ENCODE measurements at regions not wholly inside any gene's neighbourhood (a gene's known extent, or its start where the extent isn't known, plus 50 kb on each side); places are given as distances from the start of the nearest gene placed in this dataset.

DNA sequence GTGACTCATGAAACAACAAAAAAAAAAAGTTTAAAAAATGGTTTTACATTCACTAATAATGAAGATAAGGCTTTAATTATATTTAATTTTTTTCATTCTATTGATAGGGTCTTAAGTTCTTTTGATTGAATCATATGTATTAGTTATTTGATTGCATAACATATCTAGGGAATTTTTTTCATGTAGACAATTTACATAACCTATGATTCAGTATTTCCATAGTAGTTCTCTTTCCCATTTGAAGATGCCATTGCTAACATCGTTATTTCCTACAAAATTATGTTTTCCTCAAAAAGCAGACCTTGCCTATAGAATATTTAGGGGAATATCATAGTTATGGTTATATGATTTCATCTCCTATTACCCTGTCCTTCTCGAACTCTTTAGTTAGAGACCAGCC lies 463.4 kb downstream of the TFAP2B start:
- POLR2A ChIA-PET = no interaction called here
- CTCF ChIA-PET = no interaction called here
- no peak for DNase-seq (ENCODE audit: extremely low spot score)
- no peak for TF ChIP-seq CTBP1 (IDR thresholded peaks at IDR 0.05; ENCODE audit: borderline replicate concordance)
- no peak for TF ChIP-seq PKNOX1 (IDR thresholded peaks at IDR 0.05)
- TF ChIP-seq ELF4 (IDR thresholded peaks at IDR 0.05) = no peak
- no peak for TF ChIP-seq FOXK2 (IDR thresholded peaks at IDR 0.05)
- no peak for TF ChIP-seq FOXA1 (IDR thresholded peaks at IDR 0.05)
- no peak for TF ChIP-seq BHLHE40 (IDR thresholded peaks at IDR 0.05; ENCODE audit: borderline replicate concordance)
- no peak for TF ChIP-seq HDGF (IDR thresholded peaks at IDR 0.05; ENCODE audit: borderline replicate concordance)
- TF ChIP-seq ZNF384 (IDR thresholded peaks at IDR 0.05) = no peak
- no peak for TF ChIP-seq TARDBP (IDR thresholded peaks at IDR 0.05)
- no peak for TF ChIP-seq SP1 (IDR thresholded peaks at IDR 0.05)
- no peak for TF ChIP-seq FOXM1 (IDR thresholded peaks at IDR 0.05; ENCODE audit: borderline replicate concordance)
- TF ChIP-seq SUZ12 (IDR thresholded peaks at IDR 0.05) = no peak

DNA sequence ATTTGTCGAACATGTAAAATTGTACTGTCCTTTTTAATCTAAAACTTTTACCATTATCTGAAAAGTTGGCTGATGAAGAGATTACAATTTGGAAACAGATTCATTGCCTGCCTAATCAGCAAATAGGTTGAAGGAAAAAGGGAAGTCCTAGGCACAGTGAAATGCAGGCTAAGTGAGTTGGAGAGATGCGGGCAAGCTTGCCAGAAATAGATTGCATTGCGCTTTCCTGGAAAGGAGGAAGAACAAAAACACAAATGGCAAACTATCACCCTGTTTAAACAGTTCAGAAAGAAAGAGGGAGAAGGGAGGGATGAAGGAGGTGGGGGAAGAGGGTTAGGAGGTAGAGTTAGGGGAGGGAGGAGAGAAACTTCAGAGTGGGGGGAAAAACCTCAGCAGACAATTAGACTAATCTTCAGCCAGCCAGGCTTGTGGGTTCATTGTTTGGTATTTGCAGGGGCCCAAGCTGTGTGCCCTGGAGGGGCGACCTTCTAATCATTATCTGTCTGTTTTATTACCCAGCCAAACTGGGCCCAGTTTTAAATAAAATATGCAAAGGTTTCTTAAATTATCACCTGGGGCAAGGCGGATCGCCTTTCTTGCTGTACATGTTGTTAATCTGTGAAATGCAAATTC lies 465.2 kb downstream of the TFAP2B start:
- DNase-seq (ENCODE audit: extremely low spot score) = no peak
- POLR2A ChIA-PET = no interaction called here
- CTCF ChIA-PET = no interaction called here
- no peak for TF ChIP-seq L3MBTL2 (conservative IDR thresholded peaks at IDR 0.05)
- no peak for TF ChIP-seq SUZ12 (IDR thresholded peaks at IDR 0.05)
- no peak for TF ChIP-seq CTBP1 (IDR thresholded peaks at IDR 0.05; ENCODE audit: borderline replicate concordance)
- no peak for TF ChIP-seq TARDBP (IDR thresholded peaks at IDR 0.05)
- no peak for TF ChIP-seq FOXA1 (IDR thresholded peaks at IDR 0.05)
- TF ChIP-seq SP1 (IDR thresholded peaks at IDR 0.05) = no peak
- TF ChIP-seq ZNF384 (IDR thresholded peaks at IDR 0.05) = no peak
- TF ChIP-seq NFRKB (IDR thresholded peaks at IDR 0.05) = no peak
- TF ChIP-seq ELF4 (IDR thresholded peaks at IDR 0.05) = no peak
- TF ChIP-seq ARNT (IDR thresholded peaks at IDR 0.05) = no peak
- TF ChIP-seq FOXK2 (IDR thresholded peaks at IDR 0.05) = no peak
- no peak for TF ChIP-seq PKNOX1 (IDR thresholded peaks at IDR 0.05)
- no peak for TF ChIP-seq LEF1 (IDR thresholded peaks at IDR 0.05; ENCODE audit: borderline replicate concordance)
- TF ChIP-seq HDGF (IDR thresholded peaks at IDR 0.05; ENCODE audit: borderline replicate concordance) = no peak
- TF ChIP-seq FOXM1 (IDR thresholded peaks at IDR 0.05; ENCODE audit: borderline replicate concordance) = no peak
- no peak for TF ChIP-seq BHLHE40 (IDR thresholded peaks at IDR 0.05; ENCODE audit: borderline replicate concordance)

- no peak for DNase-seq (ENCODE audit: extremely low spot score)
- no peak for TF ChIP-seq FOXM1 (IDR thresholded peaks at IDR 0.05; ENCODE audit: borderline replicate concordance)
- TF ChIP-seq TARDBP (IDR thresholded peaks at IDR 0.05) = no peak
- no peak for TF ChIP-seq PKNOX1 (IDR thresholded peaks at IDR 0.05)
- TF ChIP-seq L3MBTL2 (conservative IDR thresholded peaks at IDR 0.05) = no peak
- TF ChIP-seq ZNF384 (IDR thresholded peaks at IDR 0.05) = no peak
- TF ChIP-seq NFRKB (IDR thresholded peaks at IDR 0.05) = no peak
- no peak for TF ChIP-seq HDGF (IDR thresholded peaks at IDR 0.05; ENCODE audit: borderline replicate concordance)
- CTCF ChIA-PET = no interaction called here
- POLR2A ChIA-PET = no interaction called here
Observed at GRCh38 chr6:51285876-51286275, 467.2 kb downstream of the TFAP2B start.

GRCh38 chr6:51289041-51289440 lies 470.4 kb downstream of the TFAP2B start:
- no peak for TF ChIP-seq ZNF384 (IDR thresholded peaks at IDR 0.05)
- TF ChIP-seq FOXK2 (IDR thresholded peaks at IDR 0.05) = no peak
- TF ChIP-seq HDGF (IDR thresholded peaks at IDR 0.05; ENCODE audit: borderline replicate concordance) = no peak
- no peak for TF ChIP-seq NFRKB (IDR thresholded peaks at IDR 0.05)
- TF ChIP-seq TARDBP (IDR thresholded peaks at IDR 0.05) = no peak
- no peak for TF ChIP-seq FOXM1 (IDR thresholded peaks at IDR 0.05; ENCODE audit: borderline replicate concordance)
- ChIA-PET POLR2A (no interaction called here), CTCF (no interaction called here)
- DNase-seq (ENCODE audit: extremely low spot score) = no peak

DNA sequence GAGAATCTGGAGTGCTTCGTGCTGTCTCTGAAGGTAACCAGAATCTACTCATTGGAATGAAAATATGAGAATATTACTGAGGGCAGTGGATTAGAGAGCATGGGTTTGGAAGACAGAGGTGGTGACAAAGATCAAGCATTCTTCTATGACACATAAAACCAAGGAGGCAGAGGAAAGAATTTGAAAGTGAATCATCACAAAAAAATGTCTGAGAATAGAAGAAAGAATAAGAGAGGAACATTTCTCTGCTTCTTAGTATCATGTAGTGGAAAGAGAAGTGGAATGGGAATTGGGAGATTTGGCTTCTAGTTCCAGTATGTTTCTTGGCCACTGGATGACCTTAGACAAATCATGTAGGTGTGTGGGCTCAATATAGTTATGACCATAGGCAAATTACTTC lies 474.0 kb downstream of the TFAP2B start:
- CTCF ChIA-PET = no interaction called here
- TF ChIP-seq PKNOX1 (IDR thresholded peaks at IDR 0.05) (no peak), ELF4 (IDR thresholded peaks at IDR 0.05) (no peak), FOXM1 (IDR thresholded peaks at IDR 0.05; ENCODE audit: borderline replicate concordance) (no peak), NFRKB (IDR thresholded peaks at IDR 0.05) (no peak), SUZ12 (IDR thresholded peaks at IDR 0.05) (no peak), TARDBP (IDR thresholded peaks at IDR 0.05) (no peak), L3MBTL2 (conservative IDR thresholded peaks at IDR 0.05) (no peak), CTBP1 (IDR thresholded peaks at IDR 0.05; ENCODE audit: borderline replicate concordance) (no peak), BHLHE40 (IDR thresholded peaks at IDR 0.05; ENCODE audit: borderline replicate concordance) (no peak), ARNT (IDR thresholded peaks at IDR 0.05) (no peak), ZNF384 (IDR thresholded peaks at IDR 0.05) (no peak), LEF1 (IDR thresholded peaks at IDR 0.05; ENCODE audit: borderline replicate concordance) (no peak), FOXA1 (IDR thresholded peaks at IDR 0.05) (no peak), FOXK2 (IDR thresholded peaks at IDR 0.05) (no peak), HDGF (IDR thresholded peaks at IDR 0.05; ENCODE audit: borderline replicate concordance) (no peak), SP1 (IDR thresholded peaks at IDR 0.05) (no peak)
- no peak for DNase-seq (ENCODE audit: extremely low spot score)
- POLR2A ChIA-PET = no interaction called here
